ENCODE measurements at regions not wholly inside any gene's neighbourhood (a gene's known extent, or its start where the extent isn't known, plus 50 kb on each side); places are given as distances from the start of the nearest gene placed in this dataset.

GRCh38 chr7:121486590-121486989 lies 90.5 kb upstream of the FAM3C start:
- TF ChIP-seq CTCF (IDR thresholded peaks at IDR 0.05; ENCODE audit: low read length): no peak
- no peak for TF ChIP-seq EZH2 (optimal IDR thresholded peaks at IDR 0.05; ENCODE audit: low read depth, low read length)
- TF ChIP-seq EZH2phosphoT487 (IDR thresholded peaks at IDR 0.05; ENCODE audit: low read length): no peak

Measured in MM.1S (cell line).